ENCODE measurements at regions not wholly inside any gene's neighbourhood (a gene's known extent, or its start where the extent isn't known, plus 50 kb on each side); places are given as distances from the start of the nearest gene placed in this dataset.

DNA sequence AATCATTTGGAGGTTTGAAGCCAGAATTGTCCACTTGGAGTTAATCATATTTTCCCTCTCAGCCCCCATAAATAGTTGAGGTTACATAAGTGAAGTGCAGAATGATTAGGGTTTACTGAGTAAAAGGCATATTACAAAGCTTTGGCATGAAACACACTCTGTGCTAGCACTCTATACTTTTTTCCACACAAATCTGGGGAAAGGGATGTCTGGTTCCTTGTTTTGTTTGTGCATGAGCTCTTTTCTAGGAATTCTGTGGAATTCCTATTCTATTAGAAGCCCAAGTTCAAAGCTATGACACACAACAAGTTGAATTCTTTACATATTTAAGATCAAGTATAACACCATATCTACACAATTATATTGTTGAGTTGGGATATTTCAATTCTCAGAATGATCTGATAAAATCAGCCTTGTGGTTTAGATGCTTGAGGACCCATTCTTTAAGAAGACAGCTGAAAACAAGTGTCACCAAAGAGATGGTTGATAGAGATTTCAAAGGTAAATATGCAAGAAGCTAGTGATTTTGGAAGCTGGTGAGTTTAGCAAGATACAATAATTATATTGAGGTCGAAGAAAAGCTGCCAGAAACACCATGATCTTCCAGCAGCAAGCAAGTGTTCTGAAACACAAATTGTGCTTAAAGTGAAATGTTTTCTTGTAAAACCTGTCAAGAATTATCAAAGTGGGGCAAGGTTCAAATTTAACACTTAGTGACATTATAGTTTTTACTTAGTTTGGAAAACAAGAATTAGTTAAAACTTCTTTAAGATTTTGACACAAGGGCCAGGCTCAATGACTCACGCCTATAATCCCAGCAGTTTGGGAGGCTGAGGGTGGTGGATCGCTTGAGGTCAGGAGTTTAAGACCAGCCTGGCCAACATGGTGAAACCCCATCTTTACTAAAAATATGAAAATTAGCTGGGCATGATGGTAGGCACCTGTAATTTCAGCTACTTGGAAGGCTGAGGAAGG lies 122.6 kb downstream of the INHBA start:
- H3K36me3 ChIP-seq (ENCODE audit: control insufficient read depth, insufficient read depth, low read length), result no peaks in the 10 kb centered on the region
- no peak overlapping the region for H3K27ac ChIP-seq (ENCODE audit: insufficient read depth, low read depth, low read length, poor library complexity, severe bottlenecking)
- no peaks in the 10 kb centered on the region for H3K9me3 ChIP-seq (ENCODE audit: control insufficient read depth, low read length)
- no peaks in the 10 kb centered on the region for H3K4me1 ChIP-seq (ENCODE audit: control insufficient read depth, insufficient read depth, low read length)
- no peaks in the 10 kb centered on the region for H3K27me3 ChIP-seq (ENCODE audit: control insufficient read depth, insufficient read depth, low read length, poor library complexity, severe bottlenecking)
- WGBS, 2 experiments, result 96 to 97% methylated on average over 3 of the region's 3 CpGs
- no peak overlapping the region for H3K4me3 ChIP-seq (ENCODE audit: insufficient read depth, low read depth, low read length)

DNA sequence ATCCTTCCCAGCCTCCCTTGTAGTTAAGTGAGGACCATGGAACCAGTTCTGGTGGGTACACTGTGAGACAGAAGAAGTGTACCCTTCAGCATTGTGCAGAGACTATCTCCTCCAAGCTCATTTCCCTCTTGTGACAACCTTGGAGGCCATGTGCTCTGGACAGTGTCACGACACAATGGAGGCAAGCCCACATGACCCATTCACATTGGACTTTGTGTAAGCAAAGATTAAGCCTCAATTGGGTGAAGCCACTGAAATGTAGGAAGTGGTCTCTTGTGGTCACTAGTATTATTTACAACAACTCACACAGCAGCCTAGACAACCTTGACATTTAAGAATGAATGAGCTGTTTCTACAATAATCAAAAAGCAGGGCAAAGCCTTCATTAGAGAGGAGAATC lies 124.2 kb downstream of the INHBA start:
- no peak overlapping the region for H3K27ac ChIP-seq (ENCODE audit: insufficient read depth, low read depth, low read length, poor library complexity, severe bottlenecking)

DNA sequence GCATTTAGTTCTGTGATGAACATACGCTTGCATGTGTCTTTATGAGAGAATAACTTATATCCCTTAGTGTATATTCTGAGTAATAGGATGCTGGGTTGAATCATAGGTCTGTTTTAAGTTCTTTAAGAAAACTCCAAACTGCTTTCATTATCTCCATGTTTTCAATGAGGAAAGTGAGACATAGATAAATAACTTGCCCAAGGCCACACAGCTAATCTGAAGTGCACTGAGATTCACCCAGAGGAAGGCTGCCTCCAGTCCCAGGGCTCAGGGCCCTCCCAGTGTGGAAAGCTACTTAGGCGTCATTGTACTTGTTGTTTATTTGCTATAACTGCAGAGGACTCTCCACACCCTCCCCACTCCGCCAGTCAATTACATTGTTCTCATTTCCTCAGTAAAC lies 126.7 kb downstream of the INHBA start:
- Histone ChIP-seq H3K27ac (ENCODE audit: insufficient read depth, low read depth, low read length, poor library complexity, severe bottlenecking) (no peak overlapping the region), H3K9me3 (ENCODE audit: control insufficient read depth, low read length) (no peaks in the 10 kb centered on the region), H3K27me3 (ENCODE audit: control insufficient read depth, insufficient read depth, low read length, poor library complexity, severe bottlenecking) (no peaks in the 10 kb centered on the region), H3K36me3 (ENCODE audit: control insufficient read depth, insufficient read depth, low read length) (no peaks in the 10 kb centered on the region), H3K4me1 (ENCODE audit: control insufficient read depth, insufficient read depth, low read length) (peaks cover 4% of the 10 kb centered on the region), H3K4me3 (ENCODE audit: insufficient read depth, low read depth, low read length) (no peak overlapping the region)
- 97 to 100% methylated on average over 1 to 3 of the region's 3 CpGs for whole genome bisulfite sequencing, 2 experiments

More for the DNA sequence above, 124.2 kb downstream of the INHBA start:
- Histone ChIP-seq H3K36me3 (ENCODE audit: control insufficient read depth, insufficient read depth, low read length) (no peaks in the 10 kb centered on the region), H3K4me1 (ENCODE audit: control insufficient read depth, insufficient read depth, low read length) (no peaks in the 10 kb centered on the region), H3K27me3 (ENCODE audit: control insufficient read depth, insufficient read depth, low read length, poor library complexity, severe bottlenecking) (no peaks in the 10 kb centered on the region), H3K9me3 (ENCODE audit: control insufficient read depth, low read length) (no peaks in the 10 kb centered on the region), H3K4me3 (ENCODE audit: insufficient read depth, low read depth, low read length) (no peak overlapping the region)
- WGBS, 2 experiments, result 92 to 96% methylated on average over 1 of the region's 1 CpG

DNA sequence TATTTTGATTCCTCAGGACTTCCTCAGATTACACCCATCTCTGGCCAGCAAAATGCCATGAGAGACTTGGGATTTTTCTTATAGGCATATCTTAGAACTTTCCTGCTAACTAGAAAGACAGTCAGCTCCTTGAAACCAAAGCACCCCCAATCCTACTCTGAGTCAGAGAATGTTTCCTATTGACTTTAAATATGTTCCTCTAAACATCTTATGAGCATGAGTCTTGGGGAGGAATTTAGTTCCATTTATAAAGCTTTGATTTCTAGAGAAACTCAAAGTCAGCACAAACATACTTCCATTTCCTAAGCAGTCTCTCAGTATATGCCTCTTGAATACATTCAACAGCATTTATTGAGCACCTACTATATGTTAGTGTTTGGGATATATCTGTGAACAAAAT lies 128.5 kb downstream of the INHBA start:
- H3K9me3 ChIP-seq (ENCODE audit: control insufficient read depth, low read length), result no peaks in the 10 kb centered on the region
- H3K4me3 ChIP-seq (ENCODE audit: insufficient read depth, low read depth, low read length), result no peak overlapping the region
- H3K27me3 ChIP-seq (ENCODE audit: control insufficient read depth, insufficient read depth, low read length, poor library complexity, severe bottlenecking), result no peaks in the 10 kb centered on the region
- no peak overlapping the region for H3K27ac ChIP-seq (ENCODE audit: insufficient read depth, low read depth, low read length, poor library complexity, severe bottlenecking)
- peaks cover 4% of the 10 kb centered on the region for H3K4me1 ChIP-seq (ENCODE audit: control insufficient read depth, insufficient read depth, low read length)
- no peaks in the 10 kb centered on the region for H3K36me3 ChIP-seq (ENCODE audit: control insufficient read depth, insufficient read depth, low read length)

DNA sequence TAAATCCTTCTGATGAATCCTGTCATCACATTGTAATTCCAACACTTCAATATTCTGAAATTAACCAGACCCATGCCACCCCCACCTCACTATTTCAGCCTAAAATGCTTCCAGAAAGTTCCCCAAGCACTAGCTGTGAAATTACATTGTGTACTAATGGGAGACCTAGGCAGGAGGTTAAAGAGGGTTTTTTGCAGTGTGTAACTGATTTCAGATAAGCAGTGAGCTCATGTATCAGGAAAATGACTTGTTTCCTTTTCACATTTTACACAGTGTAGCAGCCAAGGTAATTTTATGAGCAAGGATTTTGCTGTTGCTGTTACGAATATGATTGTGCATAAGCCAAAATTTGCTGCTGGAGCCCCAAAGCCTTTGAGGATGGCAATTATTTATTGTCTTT lies 129.0 kb downstream of the INHBA start:
- Histone ChIP-seq H3K4me3 (ENCODE audit: insufficient read depth, low read depth, low read length) (no peak overlapping the region), H3K27ac (ENCODE audit: insufficient read depth, low read depth, low read length, poor library complexity, severe bottlenecking) (no peak overlapping the region), H3K36me3 (ENCODE audit: control insufficient read depth, insufficient read depth, low read length) (no peaks in the 10 kb centered on the region), H3K9me3 (ENCODE audit: control insufficient read depth, low read length) (no peaks in the 10 kb centered on the region), H3K4me1 (ENCODE audit: control insufficient read depth, insufficient read depth, low read length) (peaks cover 4% of the 10 kb centered on the region), H3K27me3 (ENCODE audit: control insufficient read depth, insufficient read depth, low read length, poor library complexity, severe bottlenecking) (no peaks in the 10 kb centered on the region)
- 95 to 97% methylated on average over 1 of the region's 1 CpG for WGBS, 2 experiments

DNA sequence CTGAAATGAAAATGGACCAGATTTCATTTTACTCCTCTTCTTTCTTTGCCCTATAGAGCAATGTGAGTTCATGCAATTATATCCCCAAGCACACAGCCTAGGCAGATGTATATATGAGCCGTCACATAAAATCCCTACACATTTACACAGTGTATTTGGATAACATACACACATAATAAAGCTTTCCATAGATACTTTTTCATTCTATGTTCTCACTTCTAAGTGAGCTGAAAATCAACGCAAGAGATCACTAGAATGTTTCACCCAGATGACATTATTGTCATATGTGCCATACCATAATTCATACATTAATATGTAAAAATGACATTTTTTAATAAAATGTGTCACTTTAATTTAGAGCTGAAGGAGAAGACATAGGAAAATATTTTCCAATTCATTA lies 129.4 kb downstream of the INHBA start:
- WGBS, 2 experiments, result 95 to 96% methylated on average over 1 to 2 of the region's 2 CpGs
- Histone ChIP-seq H3K27me3 (ENCODE audit: control insufficient read depth, insufficient read depth, low read length, poor library complexity, severe bottlenecking) (no peaks in the 10 kb centered on the region), H3K4me1 (ENCODE audit: control insufficient read depth, insufficient read depth, low read length) (peaks cover 4% of the 10 kb centered on the region), H3K9me3 (ENCODE audit: control insufficient read depth, low read length) (no peaks in the 10 kb centered on the region), H3K36me3 (ENCODE audit: control insufficient read depth, insufficient read depth, low read length) (no peaks in the 10 kb centered on the region), H3K4me3 (ENCODE audit: insufficient read depth, low read depth, low read length) (no peak overlapping the region), H3K27ac (ENCODE audit: insufficient read depth, low read depth, low read length, poor library complexity, severe bottlenecking) (no peak overlapping the region)

DNA sequence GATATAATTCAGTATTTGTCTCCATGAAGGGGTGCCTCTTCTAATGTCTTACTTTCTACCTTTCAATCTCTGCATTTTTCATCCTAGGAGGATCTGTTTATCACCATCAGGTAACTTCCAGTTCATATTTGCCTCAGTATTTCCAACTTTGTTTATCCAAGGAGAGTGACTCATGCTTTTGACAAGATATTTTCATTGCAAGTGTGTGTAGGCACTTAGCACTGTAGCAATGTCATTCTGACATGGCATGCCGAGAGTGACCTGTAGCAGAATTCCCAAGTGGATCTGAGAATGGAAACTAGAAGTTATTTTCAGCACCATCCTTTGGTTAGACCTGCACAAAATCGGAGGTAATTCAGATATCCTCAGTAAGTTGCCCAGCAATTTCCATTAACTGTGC lies 129.9 kb downstream of the INHBA start:
- Histone ChIP-seq H3K4me3 (ENCODE audit: insufficient read depth, low read depth, low read length) (no peak overlapping the region), H3K4me1 (ENCODE audit: control insufficient read depth, insufficient read depth, low read length) (peaks cover 4% of the 10 kb centered on the region), H3K9me3 (ENCODE audit: control insufficient read depth, low read length) (no peaks in the 10 kb centered on the region), H3K36me3 (ENCODE audit: control insufficient read depth, insufficient read depth, low read length) (no peaks in the 10 kb centered on the region), H3K27me3 (ENCODE audit: control insufficient read depth, insufficient read depth, low read length, poor library complexity, severe bottlenecking) (no peaks in the 10 kb centered on the region), H3K27ac (ENCODE audit: insufficient read depth, low read depth, low read length, poor library complexity, severe bottlenecking) (no peak overlapping the region)
- 92 to 93% methylated on average over 2 of the region's 2 CpGs for WGBS, 2 experiments

DNA sequence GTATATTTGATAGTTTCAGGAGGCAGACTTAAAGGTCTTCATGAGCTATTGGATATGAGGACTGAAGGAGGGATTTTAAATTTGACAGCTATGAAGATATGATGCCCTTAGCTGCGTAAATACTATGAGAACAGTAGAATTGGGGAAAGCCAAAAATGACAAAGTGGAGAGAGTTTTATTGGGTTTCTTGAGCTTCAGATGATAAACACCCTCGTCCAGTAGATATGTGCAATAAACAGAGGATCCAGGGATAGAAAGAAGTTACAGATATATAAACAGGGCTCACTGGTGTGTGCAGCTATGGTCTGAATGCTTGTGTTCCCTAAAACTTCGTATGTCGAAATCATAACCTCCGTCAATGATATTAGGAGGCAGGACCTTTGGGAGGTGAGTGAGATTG lies 131.3 kb downstream of the INHBA start:
- 84 to 91% methylated on average over 5 of the region's 5 CpGs for WGBS, 2 experiments
- H3K27me3 ChIP-seq (ENCODE audit: control insufficient read depth, insufficient read depth, low read length, poor library complexity, severe bottlenecking), result no peaks in the 10 kb centered on the region
- peaks cover 4% of the 10 kb centered on the region for H3K4me1 ChIP-seq (ENCODE audit: control insufficient read depth, insufficient read depth, low read length)
- no peak overlapping the region for H3K27ac ChIP-seq (ENCODE audit: insufficient read depth, low read depth, low read length, poor library complexity, severe bottlenecking)
- no peaks in the 10 kb centered on the region for H3K36me3 ChIP-seq (ENCODE audit: control insufficient read depth, insufficient read depth, low read length)
- no peak overlapping the region for H3K4me3 ChIP-seq (ENCODE audit: insufficient read depth, low read depth, low read length)
- no peaks in the 10 kb centered on the region for H3K9me3 ChIP-seq (ENCODE audit: control insufficient read depth, low read length)

DNA sequence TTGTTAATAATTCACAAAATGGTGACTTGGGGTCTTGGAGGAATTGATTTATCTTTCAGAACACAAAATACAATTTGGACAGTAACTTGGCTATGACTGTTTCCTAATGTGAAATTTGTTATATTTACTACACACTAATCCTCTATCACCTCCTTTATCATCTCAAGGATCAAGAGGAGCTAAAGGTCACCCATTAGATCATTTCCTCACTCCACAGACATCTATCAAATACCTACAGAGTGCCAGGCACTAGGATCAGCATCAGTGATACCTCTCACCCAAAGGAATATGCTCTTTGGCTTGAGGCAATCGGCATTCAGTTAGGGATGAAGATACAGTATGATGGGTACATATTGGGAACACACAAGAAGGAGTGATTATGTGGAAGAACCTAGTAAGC lies 132.1 kb downstream of the INHBA start:
- no peak overlapping the region for H3K27ac ChIP-seq (ENCODE audit: insufficient read depth, low read depth, low read length, poor library complexity, severe bottlenecking)
- no peaks in the 10 kb centered on the region for H3K36me3 ChIP-seq (ENCODE audit: control insufficient read depth, insufficient read depth, low read length)
- peaks cover 4% of the 10 kb centered on the region for H3K4me1 ChIP-seq (ENCODE audit: control insufficient read depth, insufficient read depth, low read length)
- no peak overlapping the region for H3K4me3 ChIP-seq (ENCODE audit: insufficient read depth, low read depth, low read length)
- 95 to 100% methylated on average over 1 of the region's 1 CpG for WGBS, 2 experiments
- H3K27me3 ChIP-seq (ENCODE audit: control insufficient read depth, insufficient read depth, low read length, poor library complexity, severe bottlenecking), result no peaks in the 10 kb centered on the region
- H3K9me3 ChIP-seq (ENCODE audit: control insufficient read depth, low read length), result no peaks in the 10 kb centered on the region

DNA sequence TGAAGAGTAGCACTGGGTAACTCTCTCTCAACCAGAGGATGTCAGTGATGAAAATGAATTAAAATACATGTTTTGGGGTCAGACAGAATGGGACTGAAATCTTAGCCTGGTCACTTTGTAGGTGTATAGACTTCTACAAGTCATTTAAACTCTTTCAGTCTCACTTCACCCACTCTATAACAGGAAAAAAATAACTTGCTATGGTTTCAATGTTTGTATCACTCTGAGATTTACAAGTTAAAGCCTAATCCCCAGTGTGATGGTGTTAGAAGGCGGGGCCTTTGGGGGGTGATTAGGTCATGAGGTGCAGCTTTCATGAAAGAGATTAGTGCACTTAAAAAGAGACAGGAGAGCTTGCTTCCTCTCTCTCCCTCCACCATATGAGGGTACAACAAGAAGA lies 134.8 kb downstream of the INHBA start:
- H3K27me3 ChIP-seq (ENCODE audit: control insufficient read depth, insufficient read depth, low read length, poor library complexity, severe bottlenecking), result no peaks in the 10 kb centered on the region
- no peaks in the 10 kb centered on the region for H3K9me3 ChIP-seq (ENCODE audit: control insufficient read depth, low read length)
- H3K27ac ChIP-seq (ENCODE audit: insufficient read depth, low read depth, low read length, poor library complexity, severe bottlenecking), result no peak overlapping the region
- peaks cover 4% of the 10 kb centered on the region for H3K4me1 ChIP-seq (ENCODE audit: control insufficient read depth, insufficient read depth, low read length)
- no peak overlapping the region for H3K4me3 ChIP-seq (ENCODE audit: insufficient read depth, low read depth, low read length)
- 91 to 100% methylated on average over 1 of the region's 1 CpG for WGBS, 2 experiments
- no peaks in the 10 kb centered on the region for H3K36me3 ChIP-seq (ENCODE audit: control insufficient read depth, insufficient read depth, low read length)
